ENCODE measurements at regions not wholly inside any gene's neighbourhood (a gene's known extent, or its start where the extent isn't known, plus 50 kb on each side); places are given as distances from the start of the nearest gene placed in this dataset.

- TF ChIP-seq CTCF (IDR thresholded peaks at IDR 0.05; ENCODE audit: insufficient read depth, low read depth, low read length): no peak
- TF ChIP-seq EZH2 (IDR thresholded peaks at IDR 0.05; ENCODE audit: insufficient read depth, low read length): no peak
Measured at GRCh38 chr6:40953486-40953885, 85.5 kb downstream of the UNC5CL start.

Measured in astrocyte (in vitro differentiated cells and primary cell).